Mucosa of rectum (tissue), 2 donors: ENCODE measurements at regions not wholly inside any gene's neighbourhood (a gene's known extent, or its start where the extent isn't known, plus 50 kb on each side); places are given as distances from the start of the nearest gene placed in this dataset.
"Not testable (repeated sequence)": the region's sequence is repeated elsewhere in the genome, so short reads cannot be mapped to it uniquely, and the experiment has no call there.

ENCODE experiments used
- H3K27ac ChIP-seq, 2 donors: one replicate each; pipeline ENCODE4 v1.7.0; 2013; ENCODE audit warnings: inconsistent platforms in 2 of 2, low read depth in 2 of 2, low read length in 2 of 2
- H3K27me3 ChIP-seq, 2 donors: one replicate each; pipeline ENCODE4 v1.7.0; 2013; ENCODE audit warnings: low read length in 2 of 2; ENCODE audit not compliant: control insufficient read depth in 2 of 2, insufficient read depth in 2 of 2
- H3K36me3 ChIP-seq, 2 donors: one replicate each; pipeline ENCODE4 v1.7.0; 2013; ENCODE audit warnings: low read length in 2 of 2; ENCODE audit not compliant: control insufficient read depth in 2 of 2, insufficient read depth in 2 of 2
- H3K4me1 ChIP-seq, 2 donors: one replicate each; pipeline ENCODE4 v1.7.0; 2013; ENCODE audit warnings: low read length in 2 of 2, mild to moderate bottlenecking in 1 of 2; ENCODE audit not compliant: control insufficient read depth in 2 of 2, insufficient read depth in 2 of 2
- H3K4me3 ChIP-seq, 2 donors: one replicate each; pipeline ENCODE4 v1.7.0; 2013; ENCODE audit warnings: low read length in 2 of 2
- H3K9ac ChIP-seq, 2 donors: one replicate each; pipeline ENCODE4 v1.7.0; 2013; ENCODE audit warnings: low read length in 2 of 2, low read depth in 1 of 2, mild to moderate bottlenecking in 1 of 2
- H3K9me3 ChIP-seq, 2 donors: one replicate each; pipeline ENCODE4 v1.7.0; 2013; ENCODE audit warnings: low read length in 2 of 2; ENCODE audit not compliant: control insufficient read depth in 2 of 2
- donor health status: healthy.
- donor health status: Normal muscosa, but diverticular disease.

- Histone ChIP-seq H3K27me3 (no peaks in the 10 kb centered on the region), H3K9me3 (peaks cover 0 to 2% of the 10 kb centered on the region in 2 donors), H3K4me1 (no peaks in the 10 kb centered on the region), H3K9ac (no peak overlapping the region), H3K27ac (no peak overlapping the region), H3K36me3 (no peaks in the 10 kb centered on the region), H3K4me3 (no peak overlapping the region)
These were observed 232.7 kb upstream of the ONECUT1 start for GRCh38 chr15:53022788-53023187.

GRCh38 chr15:53013329-53013728 lies 223.2 kb upstream of the ONECUT1 start:
- no peaks in the 10 kb centered on the region for H3K4me1 ChIP-seq
- H3K27me3 ChIP-seq = no peaks in the 10 kb centered on the region
- no peaks in the 10 kb centered on the region for H3K36me3 ChIP-seq
- H3K4me3 ChIP-seq = no peak overlapping the region
- no peak overlapping the region for H3K27ac ChIP-seq
- no peak overlapping the region for H3K9ac ChIP-seq
- no peaks in the 10 kb centered on the region for H3K9me3 ChIP-seq

GRCh38 chr15:53011779-53012178 lies 221.6 kb upstream of the ONECUT1 start:
- H3K9me3 ChIP-seq, H3K4me1 ChIP-seq, H3K27me3 ChIP-seq, H3K9ac ChIP-seq, H3K36me3 ChIP-seq, H3K27ac ChIP-seq, H3K4me3 ChIP-seq: not testable (repeated sequence)

GRCh38 chr15:53009093-53009492 lies 219.0 kb upstream of the ONECUT1 start:
- Histone ChIP-seq H3K4me1 (no peaks in the 10 kb centered on the region), H3K36me3 (no peaks in the 10 kb centered on the region), H3K27me3 (no peaks in the 10 kb centered on the region), H3K9me3 (no peaks in the 10 kb centered on the region), H3K9ac (no peak overlapping the region), H3K27ac (no peak overlapping the region), H3K4me3 (no peak overlapping the region)

- no peak overlapping the region for H3K9ac ChIP-seq
- no peak overlapping the region for H3K4me3 ChIP-seq
These were observed 210.3 kb upstream of the ONECUT1 start for GRCh38 chr15:53000409-53000808.

GRCh38 chr15:52997123-52997522 lies 207.0 kb upstream of the ONECUT1 start:
- no peaks in the 10 kb centered on the region for H3K36me3 ChIP-seq
- H3K27ac ChIP-seq = no peak overlapping the region

More at GRCh38 chr15:53000409-53000808, 210.3 kb upstream of the ONECUT1 start:
- no peaks in the 10 kb centered on the region for H3K4me1 ChIP-seq
- no peaks in the 10 kb centered on the region for H3K9me3 ChIP-seq
- no peaks in the 10 kb centered on the region for H3K36me3 ChIP-seq
- no peak overlapping the region for H3K27ac ChIP-seq
- no peaks in the 10 kb centered on the region for H3K27me3 ChIP-seq

GRCh38 chr15:52994290-52994689 lies 204.2 kb upstream of the ONECUT1 start:
- no peak overlapping the region for H3K9ac ChIP-seq

More at GRCh38 chr15:52997123-52997522, 207.0 kb upstream of the ONECUT1 start:
- no peaks in the 10 kb centered on the region for H3K4me1 ChIP-seq
- no peaks in the 10 kb centered on the region for H3K27me3 ChIP-seq
- H3K4me3 ChIP-seq = no peak overlapping the region
- H3K9ac ChIP-seq = no peak overlapping the region
- H3K9me3 ChIP-seq = no peaks in the 10 kb centered on the region

GRCh38 chr15:52984507-52984906 lies 194.4 kb upstream of the ONECUT1 start:
- Histone ChIP-seq H3K27ac (no peak overlapping the region), H3K27me3 (no peaks in the 10 kb centered on the region), H3K4me3 (no peak overlapping the region), H3K9ac (no peak overlapping the region), H3K4me1 (no peaks in the 10 kb centered on the region), H3K9me3 (no peaks in the 10 kb centered on the region), H3K36me3 (no peaks in the 10 kb centered on the region)

More at GRCh38 chr15:52994290-52994689, 204.2 kb upstream of the ONECUT1 start:
- Histone ChIP-seq H3K4me3 (no peak overlapping the region), H3K9me3 (no peaks in the 10 kb centered on the region), H3K36me3 (no peaks in the 10 kb centered on the region), H3K27me3 (no peaks in the 10 kb centered on the region), H3K4me1 (no peaks in the 10 kb centered on the region), H3K27ac (no peak overlapping the region)

GRCh38 chr15:52980446-52980845 lies 190.3 kb upstream of the ONECUT1 start:
- H3K9me3 ChIP-seq = no peaks in the 10 kb centered on the region
- H3K36me3 ChIP-seq = no peaks in the 10 kb centered on the region
- H3K27ac ChIP-seq = no peak overlapping the region
- H3K9ac ChIP-seq = no peak overlapping the region
- H3K27me3 ChIP-seq = no peaks in the 10 kb centered on the region
- no peaks in the 10 kb centered on the region for H3K4me1 ChIP-seq
- no peak overlapping the region for H3K4me3 ChIP-seq

GRCh38 chr15:52976516-52977075 lies 186.5 kb upstream of the ONECUT1 start:
- Histone ChIP-seq H3K4me3 (no peak overlapping the region), H3K9ac (no peak overlapping the region), H3K27ac (no peak overlapping the region), H3K4me1 (no peaks in the 10 kb centered on the region), H3K36me3 (no peaks in the 10 kb centered on the region), H3K27me3 (peaks cover 0 to 2% of the 10 kb centered on the region in 2 donors), H3K9me3 (no peaks in the 10 kb centered on the region)
